Fibroblast of upper back skin (primary cell): ENCODE measurements at regions not wholly inside any gene's neighbourhood (a gene's known extent, or its start where the extent isn't known, plus 50 kb on each side); places are given as distances from the start of the nearest gene placed in this dataset.
"Not testable (repeated sequence)": the region's sequence is repeated elsewhere in the genome, so short reads cannot be mapped to it uniquely, and the experiment has no call there.

Experiments used
- DNase-seq: peaks from one replicate; pipeline ENCODE4 v3.0.0-alpha.2; 2013

DNA sequence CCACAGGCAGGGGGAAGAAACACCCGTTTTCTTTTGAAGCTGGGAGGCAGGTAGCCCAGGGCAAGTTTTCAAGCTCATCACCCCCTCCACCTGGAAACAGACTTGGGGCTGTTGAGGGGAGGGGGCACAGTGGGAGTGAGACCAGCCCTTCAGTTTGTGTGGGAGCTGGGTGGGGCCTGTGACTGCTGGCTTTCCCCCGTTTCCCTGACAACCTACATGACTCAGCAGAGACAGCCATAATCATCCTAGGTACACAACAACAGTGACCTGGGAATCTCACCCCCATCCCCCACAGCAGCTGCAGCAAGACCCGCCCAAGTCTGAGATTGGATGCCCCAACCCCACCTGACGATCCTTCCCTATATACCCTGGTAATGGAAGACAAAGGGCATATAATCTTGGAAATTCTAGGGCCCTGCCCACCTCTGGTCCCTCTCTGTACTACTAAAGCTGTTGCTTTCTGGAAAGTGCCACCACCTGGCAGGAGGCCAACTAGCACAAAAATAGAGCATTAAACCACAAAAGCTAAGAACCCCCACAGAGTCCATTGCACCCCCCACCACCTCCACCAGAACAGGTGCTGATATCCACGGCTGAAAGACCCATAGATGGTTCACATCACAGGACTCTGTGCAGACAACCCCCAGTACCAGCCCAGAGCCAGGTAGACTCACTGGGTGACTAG lies 422.2 kb upstream of the SGO1 start:
- DNase-seq = no peak

DNA sequence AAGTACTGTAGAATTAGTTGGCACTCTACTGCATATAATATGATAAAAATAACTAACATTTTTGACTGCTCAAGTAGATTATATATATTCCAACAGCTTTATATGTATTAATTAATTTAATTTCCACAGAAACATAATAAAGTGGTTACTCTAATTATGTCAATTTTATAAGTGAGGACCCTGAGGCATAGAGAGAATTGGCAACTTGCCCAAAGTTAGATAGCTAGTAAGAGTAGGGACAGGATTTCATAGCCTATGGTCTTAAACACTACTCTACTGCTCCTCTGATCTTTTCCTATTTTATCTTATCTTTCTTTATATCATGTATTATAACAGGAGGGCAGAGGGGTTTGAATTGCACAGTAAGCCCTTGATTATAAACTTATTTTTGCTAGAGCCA lies 418.7 kb upstream of the SGO1 start:
- no peak for DNase-seq

DNA sequence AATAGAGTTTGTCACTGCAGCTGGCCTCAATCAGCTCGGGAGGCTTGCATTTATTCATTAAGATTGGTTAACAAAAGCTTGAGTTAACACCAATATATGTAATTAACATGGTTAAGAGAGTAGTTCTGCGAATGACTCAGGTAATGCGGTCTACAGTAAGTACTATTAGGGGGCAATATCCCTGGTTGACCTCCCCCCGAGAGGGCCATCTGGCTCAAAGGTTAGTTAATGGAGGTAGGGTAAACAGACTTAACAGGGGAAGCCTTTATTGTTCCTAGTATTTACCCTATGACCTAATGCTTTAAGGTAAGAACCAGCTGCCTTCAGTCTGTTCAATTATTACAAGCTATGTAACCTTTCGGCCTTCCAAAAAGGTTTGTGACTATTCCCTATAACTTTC lies 403.3 kb upstream of the SGO1 start:
- no peak for DNase-seq

DNA sequence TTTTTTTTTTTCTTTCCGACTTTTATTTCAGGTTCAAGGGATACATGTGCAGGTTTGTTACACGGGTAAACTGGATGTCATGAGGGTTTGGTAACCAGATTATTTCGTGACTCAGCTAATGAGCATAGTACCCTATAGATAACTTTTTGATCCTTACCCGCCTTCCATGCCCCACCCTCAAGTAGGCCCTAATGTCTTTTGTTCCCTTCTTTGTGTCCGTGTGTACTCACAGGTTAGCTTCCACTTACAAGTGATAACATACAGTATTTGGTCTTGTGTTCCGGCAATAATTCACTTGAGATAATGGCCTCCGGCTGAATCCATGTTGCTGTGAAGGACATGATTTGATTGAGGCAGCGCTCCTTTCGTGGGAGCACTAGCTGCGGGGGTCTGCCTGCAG lies 402.8 kb upstream of the SGO1 start:
- no peak for DNase-seq

DNA sequence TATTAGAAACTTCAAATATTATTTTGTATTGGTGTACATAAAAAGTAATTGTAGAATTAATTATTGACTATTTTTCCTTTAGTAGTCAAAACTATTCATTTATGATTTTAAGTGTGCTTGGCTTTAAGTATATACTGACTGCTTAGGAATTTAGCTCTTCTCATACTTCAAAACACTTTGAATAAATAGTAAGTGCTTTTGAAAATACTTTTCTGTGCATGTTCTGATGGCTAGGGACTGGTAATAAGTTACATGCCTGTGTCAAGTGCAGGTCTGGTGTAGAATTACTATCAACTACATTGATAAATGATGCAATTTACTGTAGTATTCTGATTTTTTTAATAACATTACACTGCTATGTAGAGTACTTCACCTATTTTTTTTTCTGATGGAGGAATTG lies 397.6 kb upstream of the SGO1 start:
- DNase-seq = no peak

DNA sequence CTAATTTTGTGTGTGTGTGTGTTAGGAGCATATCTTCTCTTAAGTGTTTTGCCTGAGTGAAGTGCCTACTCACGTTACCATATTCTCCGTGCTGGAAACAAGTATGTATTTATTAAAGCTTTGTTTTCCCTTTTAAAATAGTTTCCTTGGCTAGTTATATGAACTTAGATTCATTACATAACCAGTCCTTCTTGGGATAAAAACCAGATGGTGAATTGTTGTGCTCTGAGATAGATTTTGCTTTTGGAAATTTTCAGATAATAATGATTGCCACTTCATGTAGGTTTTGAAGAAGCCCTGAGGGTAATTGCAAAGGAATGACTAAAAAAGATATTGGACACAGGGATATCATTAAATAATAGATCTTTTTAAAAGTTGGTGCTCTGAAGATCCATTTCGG lies 390.2 kb upstream of the SGO1 start:
- peak; percentile 6 for DNase-seq

DNA sequence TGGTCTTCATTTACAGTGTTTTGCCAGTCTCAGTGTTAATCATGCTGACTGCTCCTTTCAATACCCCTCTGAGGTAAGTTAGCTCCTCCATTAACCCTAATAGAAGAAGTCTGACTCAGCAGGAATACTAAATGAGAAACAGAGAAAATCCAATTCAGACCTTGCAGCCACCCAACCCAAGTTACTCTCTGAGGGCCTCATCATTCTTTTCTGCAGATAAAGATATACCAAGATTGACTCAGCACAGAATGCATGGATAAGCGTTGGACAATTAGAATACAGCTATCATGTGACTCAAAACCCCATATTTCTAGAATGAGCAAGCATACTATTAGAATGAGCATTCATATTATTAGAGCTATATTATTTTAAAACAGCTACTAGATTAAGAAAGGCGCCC lies 389.1 kb upstream of the SGO1 start:
- DNase-seq = peak; percentile 95

DNA sequence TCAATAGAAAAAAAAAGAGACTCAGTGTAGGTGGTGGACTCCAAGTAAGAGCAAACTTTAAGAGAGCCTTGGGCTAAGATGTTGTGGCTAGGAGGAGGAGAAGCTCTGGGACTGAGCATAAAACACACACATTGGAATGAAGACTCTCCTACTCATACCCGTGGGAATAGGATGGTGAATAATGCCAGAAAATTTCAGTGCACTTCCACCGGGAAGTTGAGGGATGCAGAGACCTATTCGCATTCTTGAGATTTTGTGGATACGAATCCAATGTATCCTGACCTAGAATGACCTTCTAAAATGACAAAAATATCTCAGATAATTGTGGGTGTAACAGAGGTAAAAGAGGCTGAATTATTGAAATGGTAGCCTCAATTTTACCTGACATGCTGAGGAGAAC lies 388.7 kb upstream of the SGO1 start:
- peak; percentile 97 for DNase-seq

DNA sequence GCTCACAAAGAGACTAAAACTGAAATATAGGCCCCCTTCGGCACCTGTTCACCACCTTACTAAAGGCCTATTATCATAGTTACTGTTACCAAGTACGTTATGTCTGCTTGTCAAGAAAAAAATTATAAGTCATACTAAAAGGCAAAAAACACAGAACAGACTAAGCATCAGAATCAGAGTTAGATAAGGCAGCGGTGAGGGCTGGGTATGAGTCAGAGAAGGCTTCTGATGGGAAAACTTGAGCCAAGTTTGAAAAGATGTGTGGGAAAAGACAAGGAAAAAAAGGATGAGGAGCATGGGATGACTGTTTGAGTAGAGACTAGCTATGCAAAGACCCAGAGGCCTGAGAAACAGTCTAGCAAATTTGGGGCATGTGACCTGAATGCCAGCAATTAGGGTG lies 387.2 kb upstream of the SGO1 start:
- peak; percentile 68 for DNase-seq

DNA sequence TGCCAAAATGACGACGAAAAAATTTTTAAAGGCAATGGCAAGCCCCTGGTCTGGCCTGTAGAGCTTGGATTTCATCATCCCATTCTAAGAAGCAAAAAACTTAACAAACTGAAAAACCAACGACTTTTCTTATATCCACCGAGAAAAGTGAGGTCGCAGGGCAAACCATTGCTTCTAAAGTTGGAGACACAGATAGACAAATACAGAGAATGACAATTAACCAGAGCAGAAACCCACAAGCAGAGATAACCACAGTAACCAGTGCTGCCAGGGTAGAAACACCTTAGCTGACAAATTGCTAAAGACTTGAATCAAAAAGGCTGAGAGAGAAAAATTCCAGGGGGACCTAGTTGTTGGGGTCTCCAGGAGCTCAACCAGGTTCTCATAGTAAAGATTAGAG lies 386.5 kb upstream of the SGO1 start:
- DNase-seq = no peak

DNA sequence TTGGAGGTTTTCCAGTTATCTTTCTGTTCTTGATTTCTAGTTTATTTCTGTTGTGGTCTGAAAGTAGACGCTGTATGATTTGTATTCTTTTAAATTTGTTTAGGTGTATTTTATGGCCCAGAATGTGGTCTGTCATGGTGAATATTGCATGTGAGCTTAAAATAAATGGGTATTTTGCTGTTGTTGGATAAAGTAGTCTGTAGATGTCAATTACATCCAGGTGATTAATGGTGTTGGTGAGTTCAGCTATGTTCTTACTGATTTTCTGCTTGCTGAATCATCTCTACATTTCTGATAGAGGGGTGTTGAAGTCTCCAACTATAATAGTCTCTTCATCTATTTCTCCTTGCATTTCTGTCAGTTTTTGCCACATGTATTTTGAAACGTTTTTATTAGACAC lies 383.3 kb upstream of the SGO1 start:
- peak; percentile 33 for DNase-seq

DNA sequence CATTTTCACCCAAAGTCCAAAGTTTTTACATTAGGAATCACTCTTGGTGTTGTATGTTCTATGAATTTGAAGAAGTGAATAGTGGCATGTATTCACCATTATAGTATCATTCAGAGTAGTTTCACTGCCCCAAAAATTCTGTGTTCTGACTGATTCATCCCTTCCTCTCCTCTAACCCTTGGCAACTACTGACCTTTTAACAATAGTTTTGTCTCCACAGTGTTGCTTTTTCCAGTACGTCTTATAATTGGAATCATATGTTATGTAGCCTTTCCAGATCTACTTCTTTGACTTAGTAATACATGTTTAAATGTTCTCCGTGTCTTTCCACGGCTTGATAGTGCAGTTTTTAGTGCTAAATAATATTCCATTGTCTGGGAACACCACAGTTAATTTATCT lies 379.0 kb upstream of the SGO1 start:
- DNase-seq = peak; percentile 14

DNA sequence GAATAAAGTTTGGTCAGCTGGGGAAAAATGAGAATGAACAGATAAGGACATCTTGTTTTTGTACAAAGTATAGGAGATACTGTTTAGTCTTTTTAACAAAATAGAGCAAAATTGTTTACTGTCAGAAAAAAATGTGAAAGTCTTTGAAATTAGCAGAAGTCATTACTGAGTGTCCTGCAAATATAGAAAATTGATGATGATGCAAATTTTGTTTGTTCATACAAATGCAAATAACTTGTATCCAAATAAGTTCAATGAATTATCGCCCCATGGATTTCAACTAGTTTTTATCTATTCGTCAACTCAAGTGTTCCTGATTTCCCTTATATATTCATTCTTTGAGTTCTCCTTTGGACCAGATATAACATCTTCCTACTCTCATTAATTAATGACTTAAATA lies 378.0 kb upstream of the SGO1 start:
- DNase-seq = no peak

DNA sequence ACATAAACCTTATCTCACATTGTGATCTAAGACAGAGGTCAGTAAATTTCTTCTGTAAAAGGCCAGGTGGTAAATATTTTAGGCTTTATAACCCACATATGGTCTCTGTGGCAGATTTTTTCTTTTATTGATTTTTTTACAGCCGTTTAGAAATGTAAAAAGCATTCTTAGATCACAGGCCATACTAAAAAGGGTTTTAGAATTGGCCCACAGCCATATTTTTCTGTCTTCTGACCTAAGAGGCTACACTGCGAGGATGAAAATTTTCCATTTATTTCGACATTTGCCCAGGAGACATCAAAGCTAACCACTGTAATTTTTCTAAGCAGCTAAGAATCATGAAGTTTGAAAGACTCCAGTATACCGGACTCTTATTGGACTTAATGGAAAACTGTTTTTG lies 377.2 kb upstream of the SGO1 start:
- peak; percentile 40 for DNase-seq

DNA sequence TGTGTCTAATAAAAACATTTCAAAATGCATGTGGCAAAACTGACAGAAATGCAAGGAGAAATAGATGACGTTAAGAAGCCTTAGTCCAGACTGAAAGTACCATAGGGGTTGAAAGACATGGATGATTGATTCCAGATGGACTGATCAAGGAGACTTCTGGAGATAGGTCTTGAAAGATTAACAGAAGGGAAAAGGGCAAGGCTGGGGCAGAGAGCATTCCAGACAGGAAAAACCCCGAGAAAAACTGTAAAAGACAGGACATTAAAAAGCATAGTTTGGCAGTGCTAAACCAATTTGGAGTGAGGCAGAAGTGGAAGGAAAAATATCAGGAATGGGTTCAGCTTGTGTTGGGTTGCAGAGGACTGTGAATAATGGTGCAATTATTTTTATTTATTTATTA lies 375.2 kb upstream of the SGO1 start:
- peak; percentile 69 for DNase-seq

DNA sequence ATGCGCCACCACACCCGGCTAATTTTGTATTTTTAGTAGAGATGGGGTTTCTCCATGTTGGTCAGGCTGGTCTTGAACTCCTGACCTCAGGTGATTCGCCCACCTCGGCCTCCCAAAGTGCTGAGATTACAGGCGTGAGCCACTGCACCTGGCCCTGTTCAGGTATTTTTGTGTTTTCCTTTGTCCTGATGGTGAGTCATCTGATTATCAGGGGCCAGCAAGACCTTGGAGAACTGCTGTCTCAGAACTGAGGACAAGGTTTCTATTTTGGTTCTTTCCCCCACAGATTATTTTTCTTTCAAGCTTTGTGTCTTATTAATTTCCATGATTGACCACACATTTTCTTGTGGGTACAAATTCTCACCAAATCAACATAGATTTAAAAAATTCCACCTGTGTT lies 374.4 kb upstream of the SGO1 start:
- not testable (repeated sequence) for DNase-seq

DNA sequence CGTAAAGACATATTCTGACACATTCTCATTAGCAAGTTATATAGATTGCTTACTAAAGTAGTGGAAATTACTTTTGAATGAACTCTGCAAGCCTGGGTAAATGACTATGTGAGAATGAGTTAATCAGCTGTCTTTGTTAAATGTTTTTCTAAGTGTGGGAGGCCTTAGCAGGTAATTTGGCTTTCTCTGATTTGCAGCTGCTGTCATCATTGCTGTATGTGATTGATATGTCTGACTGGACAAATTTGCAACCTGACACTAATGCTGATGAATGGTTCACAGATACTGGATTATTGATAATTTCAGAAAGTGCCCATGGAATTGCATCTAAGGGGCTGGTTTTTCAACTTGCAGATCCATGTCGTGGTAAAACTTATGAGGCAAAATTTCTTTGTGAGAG lies 372.2 kb upstream of the SGO1 start:
- DNase-seq = no peak

DNA sequence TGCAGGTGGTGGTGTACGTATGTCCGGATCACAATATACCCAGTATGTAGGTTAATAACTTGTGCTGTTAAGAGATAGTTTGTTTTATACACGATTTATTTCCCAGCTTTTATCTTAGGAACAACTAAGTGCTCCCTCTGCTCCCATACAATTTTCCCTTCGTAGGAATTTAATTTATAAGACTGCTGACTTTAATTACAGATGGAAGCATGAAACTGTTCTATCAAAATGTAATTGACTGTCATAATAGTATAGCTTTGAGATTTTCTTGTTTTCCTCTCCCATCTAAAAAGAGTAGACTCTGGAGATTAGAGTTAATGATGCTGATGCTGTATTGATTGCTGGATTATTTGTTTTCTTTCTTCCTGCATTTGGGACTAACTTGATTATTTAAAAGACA lies 370.7 kb upstream of the SGO1 start:
- no peak for DNase-seq

DNA sequence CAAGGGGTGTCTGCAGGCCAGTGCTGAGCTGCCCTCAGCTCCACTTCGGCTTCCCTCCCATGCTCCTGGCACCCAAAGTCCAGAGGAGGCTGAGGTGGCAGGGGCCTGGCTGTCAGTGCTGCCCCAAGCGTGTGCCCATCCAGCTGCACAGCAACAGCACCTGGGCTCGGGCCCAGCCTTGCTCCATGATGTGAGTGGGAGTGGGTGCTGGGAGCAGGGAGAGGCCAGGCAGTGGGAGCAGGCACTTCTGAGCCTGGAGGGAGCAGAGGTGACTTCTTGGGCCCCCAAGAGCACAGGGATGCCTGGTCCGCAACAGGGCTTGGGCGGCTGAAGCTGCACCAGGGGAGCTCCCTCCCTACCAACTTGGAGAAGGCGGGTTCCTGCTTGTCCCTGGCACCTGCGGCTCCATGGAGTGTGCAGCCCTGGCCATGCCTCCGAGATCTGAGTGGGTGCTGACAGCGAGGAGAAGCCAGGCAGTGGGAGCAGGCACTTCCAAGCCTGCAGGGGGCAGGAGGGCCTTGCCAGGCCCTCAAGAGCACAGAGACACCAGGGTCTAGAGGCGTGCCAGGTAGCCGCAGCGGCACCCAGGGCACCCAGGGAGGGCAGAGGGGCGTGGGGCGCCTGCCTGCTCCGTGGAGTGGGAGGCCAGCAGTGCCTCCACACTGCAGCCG lies 366.7 kb upstream of the SGO1 start:
- DNase-seq = no peak

DNA sequence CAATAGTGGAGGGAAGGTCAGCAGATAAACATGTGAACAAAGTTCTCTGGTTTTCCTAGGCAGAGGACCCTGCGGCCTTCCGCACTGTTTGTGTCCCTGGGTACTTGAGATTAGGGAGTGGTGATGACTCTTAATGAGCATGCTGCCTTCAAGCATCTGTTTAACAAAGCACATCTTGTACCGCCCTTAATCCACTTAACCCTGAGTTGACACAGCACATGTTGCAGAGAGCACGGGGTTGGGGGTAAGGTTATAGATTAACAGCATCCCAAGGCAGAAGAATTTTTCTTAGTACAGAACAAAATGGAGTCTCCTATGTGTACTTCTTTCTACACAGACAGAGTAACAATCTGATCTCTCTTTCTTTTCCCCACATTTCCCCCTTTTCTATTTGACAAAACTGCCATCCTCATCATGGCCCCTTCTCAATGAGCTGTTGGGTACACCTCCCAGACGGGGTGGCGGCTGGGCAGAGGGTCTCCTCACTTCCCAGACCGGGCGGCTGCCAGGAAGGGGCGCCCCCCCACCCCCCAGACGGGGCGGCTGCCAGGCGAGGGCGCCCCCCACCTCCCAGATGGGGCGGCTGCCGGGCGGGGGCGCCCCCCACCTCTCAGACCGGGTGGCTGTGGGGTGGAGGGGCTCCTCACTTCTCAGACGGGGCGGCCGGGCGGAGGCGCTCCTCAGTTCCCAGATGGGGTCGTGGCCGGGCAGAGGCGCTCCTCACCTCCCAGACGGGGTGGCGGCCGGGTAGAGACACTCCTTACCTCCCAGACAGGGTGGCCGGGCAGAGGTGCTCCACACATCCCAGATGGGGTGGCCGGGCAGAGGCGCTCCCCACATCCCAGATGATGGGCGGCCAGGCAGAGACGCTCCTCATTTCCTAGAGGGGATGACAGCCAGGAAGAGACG lies 361.6 kb upstream of the SGO1 start:
- not testable (repeated sequence) for DNase-seq

DNA sequence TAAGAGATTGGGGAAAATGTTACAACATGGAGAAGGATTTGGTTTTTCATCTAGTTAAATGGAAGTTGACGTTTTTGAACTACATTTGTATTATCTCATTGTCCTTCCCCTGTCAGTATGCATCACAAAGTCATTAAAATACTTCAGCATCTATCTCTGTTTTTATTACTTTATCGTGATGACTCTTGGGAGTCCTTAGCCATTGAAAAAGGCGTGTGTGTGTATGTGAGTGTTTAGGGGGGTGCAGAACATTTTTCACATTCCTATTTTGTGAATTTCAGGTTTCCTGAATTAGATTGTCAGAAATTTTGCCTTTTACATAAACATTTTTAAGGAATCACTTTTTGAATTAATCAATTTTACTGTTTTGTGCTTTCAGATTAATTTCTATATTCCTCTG lies 360.6 kb upstream of the SGO1 start:
- DNase-seq = peak; percentile 51

DNA sequence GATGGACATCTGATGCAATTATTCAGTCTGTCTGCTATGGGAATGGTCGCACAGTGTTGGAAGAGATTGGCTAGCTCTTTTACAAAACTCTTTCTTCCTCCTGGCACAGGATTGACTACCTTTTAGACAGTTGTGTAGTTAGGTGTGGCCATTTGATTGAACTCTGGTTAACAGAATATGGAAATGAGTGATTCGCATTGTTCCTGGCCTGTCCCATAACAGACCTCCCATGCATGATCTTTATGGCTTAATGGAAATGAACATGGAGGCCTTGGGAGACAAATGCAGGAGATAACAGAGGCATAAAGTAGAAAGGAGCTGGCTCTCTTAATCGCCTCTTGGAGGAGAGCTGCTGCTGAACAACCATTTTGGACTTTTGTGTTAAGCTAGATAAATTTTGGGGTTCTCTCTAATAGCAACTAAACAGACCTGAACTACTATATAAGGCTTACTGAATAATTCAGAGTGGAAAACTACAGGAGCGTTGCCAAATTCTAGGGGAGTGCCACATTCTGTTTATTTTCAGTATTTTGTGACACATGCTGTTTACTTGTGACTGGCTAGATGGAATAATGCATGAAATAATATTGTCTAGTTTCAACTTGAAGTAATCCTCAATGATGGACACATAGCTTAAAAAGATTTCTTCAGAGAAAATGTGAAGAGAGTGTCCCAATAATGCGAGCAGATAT lies 357.7 kb upstream of the SGO1 start:
- no peak for DNase-seq

DNA sequence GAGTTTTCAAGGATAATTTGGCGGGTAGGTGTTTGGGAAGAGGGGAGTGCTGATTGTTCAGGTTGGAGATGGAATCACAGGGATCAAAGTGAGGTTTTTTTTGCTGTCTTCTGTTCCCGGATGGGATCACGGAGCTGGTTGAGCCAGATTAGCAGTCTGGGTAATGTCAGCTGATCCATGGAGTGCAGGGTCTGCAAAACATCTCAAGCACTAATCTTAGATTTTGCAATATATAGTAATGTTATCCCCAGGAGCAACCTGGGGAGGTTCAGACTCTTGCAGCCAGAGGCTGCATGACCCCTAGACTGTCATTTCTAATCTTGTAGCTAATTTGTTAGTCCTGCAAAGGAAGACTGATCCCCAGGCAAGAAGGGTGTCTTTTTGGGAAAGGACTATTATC lies 354.1 kb upstream of the SGO1 start:
- DNase-seq = no peak
